ENCODE measurements at regions not wholly inside any gene's neighbourhood (a gene's known extent, or its start where the extent isn't known, plus 50 kb on each side); places are given as distances from the start of the nearest gene placed in this dataset.
A peak's percentile ranks its signal among the peaks of the same experiment; 100 is the strongest.
"Not testable (repeated sequence)": the region's sequence is repeated elsewhere in the genome, so short reads cannot be mapped to it uniquely, and the experiment has no call there.

DNA sequence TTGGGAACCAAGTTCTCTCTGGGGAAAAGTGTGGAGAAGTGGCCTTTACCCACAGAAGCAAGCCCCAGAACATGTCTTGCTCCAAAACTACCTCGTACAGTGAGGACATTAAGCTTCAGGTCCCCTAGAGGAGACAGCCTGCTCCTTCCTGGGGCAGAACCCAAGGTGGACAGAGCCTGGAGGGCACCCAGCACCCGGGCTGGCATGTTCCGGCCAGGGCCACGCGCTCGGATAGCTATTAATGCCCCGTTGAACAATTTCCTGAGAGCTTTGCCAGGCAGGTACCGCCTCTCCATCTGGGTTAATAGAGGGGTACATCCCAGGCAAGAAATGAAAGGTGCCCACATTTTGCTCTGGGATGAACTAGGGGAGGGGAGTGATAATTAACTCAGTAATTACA, 169.0 kb upstream of the GRK3 start:
- no peak for DNase-seq (ENCODE audit: low read depth in 2 of 2)

DNA sequence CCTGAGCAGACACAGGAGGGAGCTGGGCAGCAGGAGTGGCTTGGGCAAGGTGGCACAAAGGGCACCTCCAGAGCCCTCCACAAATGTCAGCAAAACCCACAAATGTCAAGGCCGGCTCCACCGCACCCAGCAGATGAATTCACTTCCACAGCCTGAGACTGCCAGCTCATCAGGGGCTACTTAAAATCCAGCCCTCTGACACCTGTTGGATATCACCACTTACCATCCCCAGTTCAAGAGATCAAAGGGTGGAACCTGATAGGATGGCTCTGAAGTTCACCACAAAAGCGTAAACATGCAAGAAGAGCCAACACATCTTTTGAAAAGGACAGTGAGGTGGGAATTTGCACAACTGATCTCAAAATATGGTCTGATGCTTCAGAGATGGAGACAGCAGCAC, 168.6 kb upstream of the GRK3 start:
- no peak for DNase-seq (ENCODE audit: low read depth in 2 of 2)

DNA sequence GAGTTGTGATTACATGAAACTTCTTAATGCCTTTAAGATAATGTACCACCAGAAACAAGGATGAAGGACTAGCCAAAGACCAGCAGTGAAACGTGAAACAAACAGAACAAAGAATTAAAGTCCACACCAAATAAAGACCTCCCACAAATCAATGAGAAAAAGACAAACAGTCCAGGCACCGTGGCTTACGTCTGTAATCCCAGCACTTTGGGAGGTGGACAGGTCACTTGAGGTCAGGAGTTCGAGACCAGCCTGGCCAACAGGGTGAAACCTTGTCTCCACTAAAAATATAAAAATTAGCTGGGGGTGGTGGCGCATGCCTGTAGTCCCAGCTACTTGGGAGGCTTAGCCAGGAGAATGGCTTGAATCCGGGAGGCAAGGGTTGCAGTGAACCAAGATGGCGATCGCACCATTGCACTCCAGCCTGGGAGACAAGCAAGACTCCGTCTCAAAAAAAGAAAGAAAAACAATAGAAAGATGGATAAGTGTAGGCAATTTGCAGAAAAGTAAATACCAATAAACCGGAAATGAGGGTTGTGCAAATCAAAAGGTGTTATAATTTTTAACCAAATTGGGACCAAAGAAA, 167.8 kb upstream of the GRK3 start:
- DNase-seq (ENCODE audit: low read depth in 2 of 2): no peak

DNA sequence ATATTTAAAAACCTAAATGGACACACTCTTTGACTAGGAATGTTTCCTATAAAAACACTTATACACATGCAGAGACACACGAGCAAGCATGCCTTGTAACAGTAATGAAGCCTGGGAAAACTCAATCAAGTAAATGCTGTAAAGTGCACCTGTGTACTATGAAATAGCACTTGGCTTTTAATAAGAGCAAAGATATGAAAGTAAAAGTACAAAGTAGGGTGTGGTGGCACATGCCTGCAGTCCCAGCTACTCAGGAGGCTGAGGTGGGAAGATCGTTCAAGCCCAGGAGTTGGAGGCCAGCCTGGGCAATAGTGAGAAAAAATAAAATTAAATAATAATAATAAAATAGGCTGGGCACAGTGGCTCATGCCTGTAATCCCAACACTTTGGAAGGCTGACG, 166.9 kb upstream of the GRK3 start:
- no peak for DNase-seq (ENCODE audit: low read depth in 2 of 2)

DNA sequence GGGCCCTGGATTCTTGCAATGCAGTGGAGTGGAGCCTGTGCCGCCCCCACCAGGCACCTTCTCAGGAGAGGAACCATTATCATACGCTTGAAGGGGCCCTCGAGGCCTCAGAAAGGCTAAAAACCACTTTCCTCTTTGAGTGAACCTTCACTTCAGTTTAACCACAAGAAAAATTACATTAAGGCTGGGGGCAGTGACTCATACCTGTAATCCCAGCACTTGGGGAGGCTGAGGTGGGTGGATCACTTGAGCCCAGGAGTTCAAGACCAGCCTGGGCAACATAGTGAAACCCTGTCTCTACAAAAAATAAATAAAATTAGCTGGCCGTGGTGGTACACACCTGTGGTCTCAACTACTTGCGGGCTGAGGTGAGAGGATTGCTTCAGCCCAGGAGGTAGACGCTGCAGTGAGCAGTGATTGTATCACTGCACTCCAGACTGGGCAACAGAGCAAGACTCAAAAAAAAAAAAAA, 165.8 kb upstream of the GRK3 start:
- DNase-seq (ENCODE audit: low read depth in 2 of 2): peak in 1 of 2 donors; percentile 17

DNA sequence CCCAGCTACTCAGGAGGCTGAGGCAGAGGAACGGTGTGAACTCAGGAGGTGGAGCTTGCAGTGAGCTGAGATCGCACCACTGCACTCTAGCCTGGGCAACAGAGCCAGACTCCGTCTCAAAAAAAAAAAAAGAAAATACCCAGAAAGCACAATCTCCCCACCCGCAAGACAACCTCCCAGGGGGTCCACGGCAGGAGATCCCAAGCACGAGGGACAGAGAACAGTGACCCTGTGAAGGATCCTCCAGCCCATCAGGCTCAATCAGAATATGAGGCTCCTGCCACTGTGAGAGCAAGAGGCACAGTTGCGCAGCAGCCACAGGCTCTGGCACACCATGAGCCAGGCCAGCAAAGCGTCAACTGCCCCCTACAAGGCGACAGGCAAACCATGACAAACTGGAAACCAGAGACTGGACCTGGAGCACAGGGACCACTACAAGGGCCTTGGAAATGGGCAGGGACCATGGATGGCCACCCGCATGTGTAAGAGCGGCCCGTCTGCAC, 164.8 kb upstream of the GRK3 start:
- no peak for DNase-seq (ENCODE audit: low read depth in 2 of 2)

DNA sequence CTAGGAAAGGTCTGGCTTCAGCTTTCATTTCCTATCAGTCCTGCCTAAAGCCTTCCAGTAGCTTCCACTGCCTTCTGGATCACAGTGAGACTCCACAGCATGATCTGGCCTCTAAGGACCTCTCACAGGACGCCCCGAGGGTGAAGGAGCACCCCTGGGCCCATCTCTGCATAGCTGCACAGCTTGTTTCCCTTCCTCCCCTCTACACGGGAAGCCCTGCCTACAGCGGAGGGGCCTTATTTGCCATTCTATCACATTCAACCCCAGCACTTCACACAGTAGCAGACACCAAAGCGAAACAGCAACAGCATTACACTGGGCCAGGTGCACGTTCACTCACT, 162.3 kb upstream of the GRK3 start:
- no peak for DNase-seq (ENCODE audit: low read depth in 2 of 2)

DNA sequence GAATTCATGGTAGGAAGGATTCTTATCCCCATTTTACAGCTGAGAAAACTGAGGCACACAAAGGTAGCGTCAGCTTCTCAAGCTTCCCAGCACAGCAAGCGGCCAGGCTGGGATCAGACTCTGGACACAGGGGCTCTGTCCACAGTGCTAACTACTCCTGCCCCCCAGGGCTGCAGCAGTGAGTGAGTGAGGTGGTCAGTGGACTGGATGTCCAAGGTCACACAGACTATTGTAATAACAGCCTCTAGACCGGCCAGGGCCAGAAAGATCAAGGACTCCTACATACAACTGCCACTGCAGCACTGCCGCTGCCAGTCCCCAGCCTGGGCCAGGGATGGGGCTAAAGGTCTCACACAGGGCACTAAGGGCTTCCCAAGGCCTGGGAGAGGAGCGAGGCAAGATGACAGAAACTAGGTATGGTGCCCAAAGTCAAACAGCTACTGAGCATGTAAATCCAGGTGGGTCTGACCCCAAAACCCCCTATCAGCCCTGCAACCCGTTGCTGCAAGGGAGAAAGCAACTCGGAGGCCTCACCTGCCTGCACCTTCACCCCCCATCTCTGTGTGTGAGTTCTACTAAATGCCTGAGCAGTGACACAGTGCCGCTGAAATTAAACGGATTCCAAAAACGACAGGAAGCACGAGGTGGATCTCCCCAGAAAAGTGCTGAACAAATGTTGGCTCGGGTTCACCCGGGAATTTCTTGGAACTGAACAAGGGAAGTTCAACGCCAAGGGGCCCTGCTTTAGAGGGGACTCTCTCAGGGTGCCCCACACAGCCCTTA, 161.8 kb upstream of the GRK3 start:
- no peak for DNase-seq (ENCODE audit: low read depth in 2 of 2)

DNA sequence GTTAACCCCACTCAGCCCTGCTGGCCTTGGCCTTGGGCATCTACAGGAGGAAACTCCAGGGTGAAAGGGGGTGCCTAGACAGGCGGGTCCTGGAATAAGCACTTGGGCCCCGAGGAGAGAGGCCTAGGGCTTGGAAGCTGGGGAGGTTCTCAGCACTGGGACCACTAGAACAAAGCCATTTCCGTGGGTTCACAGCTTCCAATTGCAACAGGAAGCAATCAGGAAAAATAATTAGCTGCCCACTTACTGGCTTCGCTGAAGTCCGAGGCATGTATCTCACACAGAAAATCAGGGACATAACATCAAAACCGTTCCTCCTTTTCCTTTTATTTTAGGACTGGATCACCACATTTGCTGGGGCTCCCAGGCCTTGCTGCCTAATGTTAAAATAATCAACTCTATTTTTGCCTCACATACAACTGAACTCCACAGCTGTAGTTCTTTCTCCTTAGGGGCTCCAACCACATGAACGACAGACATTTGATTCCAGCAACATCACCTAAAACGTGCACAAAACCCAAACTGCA, 161.1 kb upstream of the GRK3 start:
- DNase-seq (ENCODE audit: low read depth in 2 of 2): no peak

DNA sequence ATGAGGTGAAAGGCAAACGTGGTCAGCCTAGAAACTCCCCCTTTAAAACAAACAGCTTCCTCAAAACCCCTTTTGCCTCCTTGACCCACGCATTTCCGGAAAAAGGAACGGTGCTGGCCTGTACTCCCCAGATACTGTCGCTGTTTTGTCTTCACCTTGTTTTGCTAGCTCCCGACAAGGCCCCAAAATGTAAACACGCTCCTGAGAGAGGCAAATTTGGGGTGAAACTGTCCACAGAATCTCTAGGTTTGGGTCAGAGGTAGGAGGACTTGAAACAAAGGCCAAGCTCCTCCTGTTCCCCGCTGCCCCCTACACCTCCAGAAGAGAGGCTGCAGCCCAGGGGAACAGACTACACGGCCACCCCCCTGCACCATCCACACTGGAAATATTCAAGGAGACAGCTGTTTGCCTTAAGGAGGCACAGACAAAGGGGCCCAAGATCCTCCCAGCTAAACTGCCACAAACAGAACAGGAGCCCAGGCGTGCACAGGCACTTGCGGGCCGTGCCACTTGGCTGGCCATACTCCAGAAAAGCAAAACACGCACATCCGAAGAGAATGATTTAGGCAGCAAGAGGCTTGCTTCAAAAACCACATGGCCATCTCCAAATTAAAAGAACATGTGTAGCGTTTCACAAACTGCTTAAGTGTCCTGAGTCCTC, 160.5 kb upstream of the GRK3 start:
- no peak for DNase-seq (ENCODE audit: low read depth in 2 of 2)

DNA sequence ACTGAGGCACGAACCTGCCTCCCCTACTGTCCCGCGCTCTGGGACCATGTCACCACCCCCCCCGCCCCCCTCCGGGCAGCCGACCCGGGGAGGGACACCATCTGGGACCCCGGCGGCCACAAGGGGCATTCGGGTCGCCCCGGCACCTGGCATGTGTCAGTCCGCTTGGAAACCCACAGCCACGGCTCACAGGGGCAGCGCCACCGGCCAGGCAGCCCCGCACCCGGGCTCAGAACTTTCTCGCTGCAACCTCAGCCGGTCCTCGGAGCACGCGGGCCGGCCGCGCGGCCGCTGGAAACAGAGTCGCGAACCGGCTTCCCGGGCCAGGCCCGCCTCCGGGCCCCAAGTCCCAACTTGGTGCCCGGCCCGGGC, 159.9 kb upstream of the GRK3 start:
- DNase-seq (ENCODE audit: low read depth in 2 of 2): no peak

DNA sequence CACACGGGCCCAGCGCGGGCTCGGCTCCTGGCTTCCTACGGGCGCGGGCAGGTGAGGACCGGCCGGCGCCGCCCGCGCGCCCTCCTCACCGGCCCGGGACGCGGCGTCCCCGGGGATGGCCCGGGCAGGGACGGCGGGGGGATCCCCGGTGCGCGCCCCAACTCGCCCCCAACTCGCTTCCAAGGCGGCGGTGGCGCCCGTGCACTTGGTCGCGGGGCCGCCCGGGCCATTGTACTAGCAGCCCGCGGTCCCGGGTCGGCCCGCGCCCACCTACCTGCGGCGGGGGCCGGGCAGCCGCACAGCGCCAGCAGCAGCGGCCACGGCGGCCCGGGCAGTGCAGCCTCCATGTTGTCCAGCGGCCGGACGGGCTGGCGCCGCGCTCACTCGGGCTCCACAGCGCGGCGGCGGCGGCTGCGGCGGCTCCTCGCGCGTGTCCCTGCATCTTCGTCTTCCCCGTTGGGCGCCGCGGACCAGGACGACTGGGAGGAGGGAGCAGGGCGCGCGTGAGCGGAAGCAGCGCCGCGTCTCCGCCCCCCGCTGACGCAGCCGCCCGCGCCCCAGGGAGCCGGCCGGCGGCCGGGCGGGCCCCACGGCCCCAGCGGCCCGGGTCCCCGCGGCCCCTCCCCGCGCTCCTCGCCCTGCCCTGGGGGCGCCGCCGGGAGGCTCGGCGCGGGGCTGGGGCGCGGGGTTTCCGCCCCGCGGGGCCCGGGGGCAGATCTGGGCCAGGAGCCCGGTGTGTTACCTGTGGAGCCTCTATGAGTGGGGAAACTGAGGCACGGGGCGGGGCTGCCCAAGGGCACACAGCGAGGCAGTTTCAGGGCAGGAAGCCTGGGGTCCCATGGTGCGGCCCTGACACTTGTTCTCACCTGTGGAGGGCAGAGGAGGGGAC, 159.3 kb upstream of the GRK3 start:
- DNase-seq (ENCODE audit: low read depth in 2 of 2): peak; percentile 49 to 64

DNA sequence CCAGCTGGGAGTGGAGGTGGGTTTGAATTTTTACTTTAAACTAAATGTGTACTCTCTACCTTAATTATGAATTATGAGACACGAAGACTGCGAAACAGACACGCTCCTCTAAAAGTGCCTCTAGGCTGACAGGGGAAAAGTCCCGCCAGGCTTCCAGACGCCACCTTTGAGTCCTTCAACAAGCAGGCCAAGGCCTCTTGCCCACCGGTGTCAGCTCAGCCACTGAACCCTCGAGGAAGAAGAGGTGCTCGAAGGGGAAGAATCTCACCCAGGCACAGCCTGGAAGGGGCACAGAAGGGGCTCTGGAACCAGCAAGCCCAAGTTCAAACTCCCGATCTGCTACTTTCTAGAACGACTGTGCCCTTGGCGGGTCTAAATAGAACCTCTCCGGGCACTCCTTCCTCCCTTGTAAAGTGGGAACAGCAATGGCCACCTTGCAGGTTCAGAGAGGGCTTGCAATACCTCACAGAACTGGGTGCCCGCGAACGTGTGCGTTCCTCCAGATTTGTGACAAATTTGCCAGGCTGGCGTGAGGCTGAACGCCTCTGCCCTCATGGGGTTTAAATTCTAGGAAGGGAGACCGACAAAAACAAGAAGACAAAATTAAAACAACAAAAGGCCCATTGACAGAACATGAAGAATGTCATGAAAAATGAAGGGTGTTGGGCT, 158.5 kb upstream of the GRK3 start:
- DNase-seq (ENCODE audit: low read depth in 2 of 2): no peak

DNA sequence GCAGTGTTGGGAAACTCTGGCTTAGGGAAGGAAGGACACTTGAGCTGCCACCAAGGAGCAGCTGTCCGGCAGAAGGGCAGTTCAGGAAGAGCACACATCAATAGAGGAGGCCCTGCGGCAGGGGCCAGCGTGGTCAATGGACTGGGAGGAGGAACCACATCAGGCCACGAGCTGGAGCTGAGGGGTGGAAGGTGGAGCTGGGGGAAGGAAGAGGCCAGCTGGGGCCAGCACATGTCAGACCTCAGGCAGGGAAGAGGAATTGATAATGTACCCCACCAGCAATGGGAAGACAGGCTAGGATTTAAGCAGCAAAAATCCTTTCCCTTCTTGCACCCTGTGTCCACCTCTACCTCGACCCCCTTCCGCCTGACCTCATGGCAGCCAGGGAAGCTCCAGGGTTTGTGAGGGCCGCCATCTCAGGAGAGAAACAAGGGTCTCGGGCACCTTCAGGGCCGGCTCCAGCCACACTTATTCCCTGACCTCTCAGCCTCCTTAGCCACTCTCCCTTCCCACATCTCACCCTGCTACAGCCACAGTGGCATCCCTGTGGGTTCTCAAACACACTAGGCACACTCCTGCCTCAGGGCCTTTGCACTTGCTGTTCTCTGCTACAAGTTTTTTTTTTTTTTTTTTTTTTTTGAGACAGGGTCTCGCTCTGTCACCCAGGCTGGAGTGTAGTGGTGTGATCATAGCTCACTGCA, 157.8 kb upstream of the GRK3 start:
- DNase-seq (ENCODE audit: low read depth in 2 of 2): no peak

DNA sequence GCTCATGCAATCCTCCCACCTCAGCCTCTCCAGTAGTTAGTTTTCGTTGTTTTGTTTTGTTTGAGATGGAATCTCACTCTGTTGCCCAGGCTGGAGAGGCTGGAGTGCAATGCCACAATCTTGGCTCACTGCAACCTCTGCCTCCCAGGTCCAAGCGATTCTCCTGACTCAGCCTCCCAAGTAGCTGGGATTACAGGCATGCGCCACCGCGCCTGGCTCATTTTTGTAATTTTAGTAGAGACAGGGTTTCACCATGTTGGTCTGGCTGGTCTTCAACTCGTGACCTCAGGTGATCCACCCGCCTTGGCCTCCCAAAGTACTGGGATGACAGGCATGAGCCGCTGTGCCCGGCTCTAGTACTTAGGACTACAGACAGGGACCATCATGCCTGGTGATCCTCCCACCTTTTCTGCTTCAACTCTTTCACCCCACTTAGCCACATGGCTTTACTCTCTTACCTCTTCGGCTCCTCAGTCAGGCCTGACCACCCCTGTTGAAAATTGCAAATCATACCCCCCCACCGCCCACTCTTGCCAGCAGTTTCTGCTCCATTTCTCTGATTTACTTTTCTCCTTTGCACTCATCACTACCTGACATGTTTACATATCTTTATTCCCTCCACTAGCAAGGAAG, 157.1 kb upstream of the GRK3 start:
- no peak for DNase-seq (ENCODE audit: low read depth in 2 of 2)

DNA sequence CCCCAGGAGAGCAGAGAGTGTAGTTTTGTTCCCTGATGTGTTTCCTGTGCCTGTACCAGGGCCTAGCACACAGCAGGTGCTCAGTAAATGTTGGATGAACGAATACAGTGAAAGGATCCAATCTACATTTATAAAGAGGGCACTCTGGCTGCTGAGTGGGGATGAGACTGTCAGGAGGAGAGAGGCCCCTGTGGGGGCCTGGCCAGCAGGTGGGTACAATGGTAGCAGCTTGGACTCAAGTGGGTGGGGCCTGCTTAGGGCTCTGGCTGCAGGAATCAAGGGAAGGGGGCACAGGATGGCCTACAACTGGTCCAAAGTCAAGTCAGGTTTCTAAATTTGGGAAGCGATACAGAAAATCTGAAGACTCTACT, 156.6 kb upstream of the GRK3 start:
- DNase-seq (ENCODE audit: low read depth in 2 of 2): no peak

DNA sequence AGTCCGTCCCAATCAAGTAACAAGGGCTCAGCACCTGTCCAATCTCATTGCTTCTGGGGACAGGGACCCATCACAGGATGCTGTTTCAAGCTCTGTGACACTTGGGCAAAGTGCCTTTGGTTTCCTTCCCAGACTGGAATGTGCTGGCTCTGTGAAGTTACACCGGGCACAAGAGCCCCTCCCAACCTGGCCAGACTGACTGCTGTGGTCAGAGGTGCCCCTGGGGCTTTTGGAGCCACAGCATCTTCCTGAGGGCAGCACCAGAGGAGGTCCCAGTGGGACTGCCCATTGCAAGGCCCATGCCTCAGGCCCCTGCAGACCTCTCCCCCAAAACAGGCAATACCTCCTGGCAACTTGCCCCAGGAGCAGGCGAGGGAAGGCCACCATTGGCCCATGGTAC, 155.2 kb upstream of the GRK3 start:
- DNase-seq (ENCODE audit: low read depth in 2 of 2): no peak

DNA sequence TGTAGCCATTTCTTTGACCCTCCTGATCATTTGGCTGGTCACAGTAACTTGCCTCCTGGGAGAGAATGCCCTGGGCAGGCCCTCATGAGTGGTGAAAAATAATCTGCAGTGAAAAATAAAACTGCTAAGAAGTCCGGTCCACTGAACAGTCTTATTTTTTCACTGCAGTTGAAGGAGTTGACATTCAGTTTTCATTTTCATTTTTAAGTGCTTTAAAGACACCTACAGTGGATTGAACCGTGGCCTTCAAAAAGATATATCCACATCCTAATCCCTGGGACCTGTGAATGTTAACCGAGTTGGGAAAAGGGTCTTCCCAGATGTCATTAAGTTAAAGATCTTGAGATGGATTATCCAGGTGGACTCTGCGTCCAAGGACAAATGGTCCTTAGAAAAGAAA, 153.6 kb upstream of the GRK3 start:
- DNase-seq (ENCODE audit: low read depth in 2 of 2): no peak

DNA sequence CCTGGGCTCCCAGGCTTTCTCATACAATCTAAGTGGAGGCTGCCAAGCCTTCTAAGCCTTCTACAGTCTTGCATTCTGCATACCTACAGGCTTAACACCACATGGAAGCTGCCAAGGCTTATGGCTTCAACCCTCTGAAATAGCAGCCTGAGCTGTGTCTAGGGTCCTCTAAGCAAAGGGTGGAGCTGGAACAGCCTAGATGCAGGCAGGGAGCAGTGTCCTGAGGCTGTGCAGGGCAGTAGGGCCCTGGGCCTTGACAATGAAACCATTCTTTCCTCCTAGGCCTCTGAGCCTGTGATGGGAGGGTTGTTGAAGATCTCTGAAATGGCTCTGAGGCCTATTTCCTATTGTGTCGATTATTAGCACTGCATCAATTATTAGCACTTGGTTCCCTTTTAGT, 150.9 kb upstream of the GRK3 start:
- no peak for DNase-seq (ENCODE audit: low read depth in 2 of 2)

DNA sequence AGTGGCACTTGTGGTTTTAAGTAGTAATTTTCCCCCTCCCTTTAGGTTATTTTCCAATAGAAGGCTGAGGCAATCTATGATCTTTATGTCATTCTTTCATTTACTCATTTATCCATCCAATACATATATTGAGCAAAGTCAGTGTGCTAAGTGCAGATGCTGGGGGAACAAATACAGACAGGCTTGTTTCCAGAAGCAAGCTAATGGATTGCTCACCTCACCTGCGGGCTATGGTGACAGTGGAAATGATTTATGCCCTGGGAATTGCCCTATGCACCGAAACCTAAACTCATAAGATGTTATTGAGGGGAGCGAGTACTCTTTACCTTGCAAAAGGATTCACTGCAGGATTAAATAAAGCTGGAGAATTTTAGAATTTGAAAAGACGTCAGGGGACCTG, 148.7 kb upstream of the GRK3 start:
- not testable (repeated sequence) for DNase-seq (ENCODE audit: low read depth in 2 of 2)
